GM19023 (cell line): ENCODE measurements at regions not wholly inside any gene's neighbourhood (a gene's known extent, or its start where the extent isn't known, plus 50 kb on each side); places are given as distances from the start of the nearest gene placed in this dataset.

Experiments
- ATAC-seq: cut with Tn5 transposase; IDR thresholded peaks from one replicate; pipeline ENCODE4 v1.9.1; 2021; ENCODE audit warnings: mild to moderate bottlenecking, moderate library complexity; ENCODE audit not compliant: unreplicated experiment

DNA sequence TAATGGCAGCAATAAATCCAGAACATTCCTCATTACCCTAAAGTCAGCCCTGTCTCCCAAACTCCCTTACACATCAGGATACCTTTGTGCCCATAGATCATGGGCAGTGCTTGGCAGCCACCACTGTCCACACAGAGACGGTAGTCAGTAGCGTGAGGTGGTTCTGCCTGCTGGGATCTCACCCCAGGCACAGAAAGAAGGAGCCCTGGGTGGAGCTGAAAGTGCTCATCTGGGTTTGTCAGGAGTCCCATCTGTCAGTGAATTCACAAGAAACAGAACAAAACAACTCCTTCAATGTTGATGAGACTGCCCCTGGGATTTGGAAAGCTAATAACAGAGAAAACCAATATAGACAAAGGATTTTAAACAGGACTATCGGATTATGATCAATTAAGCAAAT lies 90.2 kb upstream of the PRSS58 start:
- no peak for ATAC-seq

GRCh38 chr7:142347091-142347490 lies 89.2 kb upstream of the PRSS58 start:
- ATAC-seq: no peak

- ATAC-seq: no peak
These were observed 88.0 kb upstream of the PRSS58 start for GRCh38 chr7:142345811-142346210.

- no peak for ATAC-seq
These were observed 81.0 kb upstream of the PRSS58 start for GRCh38 chr7:142338633-142339501.

GRCh38 chr7:142337054-142338001 lies 79.5 kb upstream of the PRSS58 start:
- no peak for ATAC-seq

- no peak for ATAC-seq
These were observed 76.9 kb upstream of the PRSS58 start for GRCh38 chr7:142334806-142335205.

DNA sequence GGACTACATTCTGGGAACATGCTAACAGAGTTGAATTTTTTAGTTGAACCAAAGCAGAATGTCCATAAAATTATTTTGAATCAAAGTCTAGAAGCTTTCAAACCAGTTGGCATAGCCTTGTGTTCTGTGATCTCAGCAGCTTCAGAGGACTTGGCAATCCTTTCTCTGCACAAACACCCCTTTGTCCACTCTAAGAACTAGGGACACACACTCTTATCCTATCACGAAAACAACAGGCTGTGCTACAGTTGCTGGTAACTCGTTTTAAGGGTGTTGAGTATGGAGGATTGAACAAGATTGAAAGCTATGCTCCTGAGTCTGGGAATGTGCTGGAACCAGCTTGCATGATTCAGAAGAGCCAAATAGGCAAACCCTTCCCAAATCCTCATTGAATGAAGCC lies 76.4 kb upstream of the PRSS58 start:
- ATAC-seq: no peak

GRCh38 chr7:142332421-142332820 lies 74.6 kb upstream of the PRSS58 start:
- no peak for ATAC-seq

- ATAC-seq: no peak
These were observed 74.1 kb upstream of the PRSS58 start for GRCh38 chr7:142331941-142332340.

- ATAC-seq: no peak
These were observed 71.4 kb upstream of the PRSS58 start for GRCh38 chr7:142329062-142329790.

DNA sequence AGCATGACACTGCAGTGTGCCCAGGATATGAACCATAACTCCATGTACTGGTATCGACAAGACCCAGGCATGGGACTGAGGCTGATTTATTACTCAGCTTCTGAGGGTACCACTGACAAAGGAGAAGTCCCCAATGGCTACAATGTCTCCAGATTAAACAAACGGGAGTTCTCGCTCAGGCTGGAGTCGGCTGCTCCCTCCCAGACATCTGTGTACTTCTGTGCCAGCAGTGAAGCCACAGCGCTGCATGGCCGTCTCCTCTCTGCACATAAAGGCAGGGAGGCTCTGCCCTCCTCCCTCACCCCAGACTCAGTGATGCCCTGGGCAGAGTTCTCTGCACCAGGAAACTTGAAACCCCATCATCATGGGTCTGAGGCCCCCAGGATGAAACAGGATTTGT lies 70.7 kb upstream of the PRSS58 start:
- no peak for ATAC-seq

DNA sequence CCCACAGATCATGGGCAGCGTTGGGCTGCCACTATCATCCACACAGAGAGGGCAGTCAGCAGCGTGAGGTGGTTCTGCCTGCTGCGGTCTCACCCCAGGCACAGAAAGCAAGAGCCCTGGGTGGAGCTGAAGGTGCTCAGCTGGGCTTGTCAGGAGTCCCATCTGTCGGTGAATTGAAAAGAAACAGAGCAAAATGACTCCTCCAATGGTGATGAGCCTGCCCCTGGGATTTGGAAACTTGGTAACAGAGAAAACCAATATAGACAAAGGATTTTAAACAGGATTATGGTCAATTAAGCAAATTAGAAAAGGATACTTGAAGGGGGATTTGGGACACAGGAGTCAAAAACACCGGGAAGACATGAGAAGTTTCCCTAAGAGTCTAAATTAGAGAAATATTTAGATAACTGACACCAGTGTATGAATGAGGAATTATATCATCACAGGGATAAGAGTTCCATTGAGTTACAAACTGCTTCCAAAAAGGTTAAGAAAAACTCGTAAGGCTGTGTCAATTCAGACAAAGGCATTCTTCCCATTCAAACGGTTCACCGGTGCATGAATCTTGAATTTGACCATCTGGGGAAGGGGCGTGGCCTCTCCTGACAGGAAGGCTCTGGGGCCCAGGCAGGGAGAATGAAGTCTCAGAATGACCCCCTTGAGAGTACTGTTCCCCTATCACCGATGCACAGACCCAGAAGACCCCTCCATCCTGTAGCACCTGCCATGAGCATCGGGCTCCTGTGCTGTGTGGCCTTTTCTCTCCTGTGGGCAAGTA lies 70.0 kb upstream of the PRSS58 start:
- no peak for ATAC-seq

DNA sequence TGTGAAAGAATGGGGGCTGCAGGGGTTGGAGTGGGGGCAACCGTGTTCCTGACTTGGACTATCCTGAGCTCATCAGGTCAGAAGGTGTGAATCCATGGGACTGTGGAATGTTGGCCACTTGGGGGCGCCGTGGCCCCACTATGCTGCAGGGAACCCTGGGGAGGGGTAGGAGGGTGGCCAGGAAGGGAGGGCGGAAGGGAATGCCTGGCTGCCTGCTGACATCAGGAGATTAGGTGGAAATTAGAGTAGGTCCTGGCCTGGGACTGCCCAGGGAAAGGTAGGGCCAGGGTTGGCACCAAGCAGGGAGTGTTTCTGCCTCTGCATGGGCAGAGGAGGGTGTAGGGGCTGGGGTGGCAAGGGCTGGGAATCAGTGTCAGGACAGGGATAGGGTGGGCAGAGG lies 65.8 kb upstream of the PRSS58 start:
- ATAC-seq: no peak

GRCh38 chr7:142321391-142321790 lies 63.5 kb upstream of the PRSS58 start:
- ATAC-seq: no peak

DNA sequence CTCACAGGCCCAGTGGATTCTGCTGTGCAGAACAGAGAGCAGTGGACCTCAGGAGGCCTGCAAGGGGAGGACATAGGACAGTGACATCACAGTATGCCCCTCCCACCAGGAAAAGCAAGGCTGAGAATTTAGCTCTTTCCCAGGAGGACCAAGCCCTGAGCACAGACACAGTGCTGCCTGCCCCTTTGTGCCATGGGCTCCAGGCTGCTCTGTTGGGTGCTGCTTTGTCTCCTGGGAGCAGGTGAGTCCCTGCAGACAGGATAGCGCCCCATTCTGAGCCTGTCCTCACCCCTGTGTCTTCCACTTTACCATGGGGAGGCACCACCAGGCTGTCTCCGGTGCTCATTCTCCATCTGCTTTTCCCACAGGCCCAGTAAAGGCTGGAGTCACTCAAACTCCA lies 63.0 kb upstream of the PRSS58 start:
- no peak for ATAC-seq

- ATAC-seq: no peak
These were observed 62.1 kb upstream of the PRSS58 start for GRCh38 chr7:142319970-142320369.

- no peak for ATAC-seq
These were observed 56.4 kb upstream of the PRSS58 start for GRCh38 chr7:142314281-142314680.

GRCh38 chr7:142313528-142313927 lies 55.7 kb upstream of the PRSS58 start:
- ATAC-seq: no peak

- ATAC-seq: no peak
These were observed 54.0 kb upstream of the PRSS58 start for GRCh38 chr7:142311876-142312275.

- no peak for ATAC-seq
These were observed 51.1 kb upstream of the PRSS58 start for GRCh38 chr7:142308918-142309317.
